GM23338 (cell line): ENCODE measurements at regions not wholly inside any gene's neighbourhood (a gene's known extent, or its start where the extent isn't known, plus 50 kb on each side); places are given as distances from the start of the nearest gene placed in this dataset.

Experiments
- ATAC-seq: fragments of 200-7000 bp; cut with Tn5 transposase; 3 replicates; pipeline ENCODE4 v1.9.1; 2020
- DNase-seq: peaks from one replicate; pipeline ENCODE4 v3.0.0-alpha.2; 2015; ENCODE audit warnings: low spot score
- H2AFZ ChIP-seq: fragments of 200-600 bp; sonication (generic); 2 replicates; pipeline ENCODE4 v1.8.0; 2016; ENCODE audit warnings: antibody characterized with exemption, mild to moderate bottlenecking, moderate library complexity
- H3F3A ChIP-seq: fragments of 200-600 bp; sonication (generic); replicated peaks from 2 replicates; pipeline ENCODE4 v1.8.0; 2017; ENCODE audit warnings: antibody characterized with exemption, mixed run types, low read depth
- H3K27ac ChIP-seq: fragments of 200-600 bp; sonication (generic); 2 replicates; pipeline ENCODE4 v1.6.1; 2016; ENCODE audit warnings: low read depth
- H3K27me3 ChIP-seq: fragments of 200-600 bp; sonication (generic); 2 replicates; pipeline ENCODE4 v1.8.0; 2016; ENCODE audit warnings: mild to moderate bottlenecking, mixed run types, moderate library complexity; ENCODE audit not compliant: insufficient read depth
- H3K36me3 ChIP-seq: fragments of 200-600 bp; sonication (generic); 2 replicates; pipeline ENCODE4 v1.8.0; 2016; ENCODE audit warnings: mild to moderate bottlenecking; ENCODE audit not compliant: insufficient read depth
- H3K4me1 ChIP-seq: fragments of 200-600 bp; sonication (generic); 2 replicates; pipeline ENCODE4 v1.8.0; 2016; ENCODE audit warnings: mild to moderate bottlenecking, moderate library complexity; ENCODE audit not compliant: insufficient read depth
- H3K4me2 ChIP-seq: fragments of 200-600 bp; sonication (generic); 2 replicates; pipeline ENCODE4 v1.7.1; 2017; ENCODE audit warnings: mixed run types
- H3K4me3 ChIP-seq: fragments of 200-600 bp; sonication (generic); 2 replicates; pipeline ENCODE4 v1.6.1; 2016; ENCODE audit warnings: mixed run types
- H3K79me2 ChIP-seq: fragments of 200-600 bp; sonication (generic); replicated peaks from 2 replicates; pipeline ENCODE4 v1.8.0; 2017; ENCODE audit warnings: mild to moderate bottlenecking; ENCODE audit not compliant: insufficient read depth
- H3K9me2 ChIP-seq: fragments of 200-600 bp; sonication (generic); 2 replicates; pipeline ENCODE4 v1.8.0; 2017; ENCODE audit not compliant: insufficient read depth
- H4K20me1 ChIP-seq: fragments of 200-600 bp; sonication (generic); replicated peaks from 2 replicates; pipeline ENCODE4 v1.8.0; 2017; ENCODE audit warnings: mild to moderate bottlenecking; ENCODE audit not compliant: insufficient read depth
- H3K27ac Mint-ChIP-seq: 2 replicates; pipeline ENCODE4 v1.8.0; 2020; ENCODE audit warnings: inconsistent platforms, mild to moderate bottlenecking, moderate library complexity, mixed read lengths
- H3K27me3 Mint-ChIP-seq: 3 replicates; pipeline ENCODE4 v1.8.0; 2022; ENCODE audit warnings: low read depth, mild to moderate bottlenecking, moderate library complexity, mixed read lengths, inconsistent platforms; ENCODE audit not compliant: insufficient read depth, poor library complexity
- H3K36me3 Mint-ChIP-seq: 3 replicates; pipeline ENCODE4 v1.8.0; 2021; ENCODE audit warnings: low read depth, mild to moderate bottlenecking, inconsistent platforms, moderate library complexity, mixed read lengths
- H3K4me1 Mint-ChIP-seq: 3 replicates; pipeline ENCODE4 v1.8.0; 2020; ENCODE audit warnings: mild to moderate bottlenecking, inconsistent platforms, mixed read lengths
- H3K4me3 Mint-ChIP-seq: 3 replicates; pipeline ENCODE4 v1.8.0; 2021; ENCODE audit warnings: moderate library complexity, mild to moderate bottlenecking, inconsistent platforms, mixed read lengths
- H3K9me3 Mint-ChIP-seq: 3 replicates; pipeline ENCODE4 v1.8.0; 2020; ENCODE audit warnings: moderate library complexity, mild to moderate bottlenecking, inconsistent platforms, mixed read lengths
- CREB1 ChIP-seq: fragments of 250-450 bp; sonication (Bioruptor Pico); IDR thresholded peaks from 2 replicates; pipeline ENCODE4 v1.5.0; 2020; ENCODE audit warnings: low read depth, mild to moderate bottlenecking, moderate library complexity
- CTCF ChIP-seq, 2 experiments: fragments of 200-600 bp in 1 of 2; sonication (generic) in 1 of 2; conservative IDR thresholded peaks; 2 replicates each; pipeline versions ENCODE4 v1.5.1 to v1.6.1; 2016 to 2017; ENCODE audit warnings: antibody characterized with exemption in 2 of 2, low read depth in 2 of 2, mild to moderate bottlenecking in 2 of 2, moderate library complexity in 1 of 2
- ETS1 ChIP-seq: IDR thresholded peaks from 2 replicates; pipeline ENCODE4 v1.6.1; 2016; ENCODE audit warnings: antibody characterized with exemption
- EZH2 ChIP-seq: fragments of 200-600 bp; sonication (generic); IDR thresholded peaks from one replicate; pipeline ENCODE4 v1.8.0; 2017; ENCODE audit warnings: antibody characterized with exemption, mild to moderate bottlenecking, low read depth; ENCODE audit not compliant: unreplicated experiment
- EZH2phosphoT487 ChIP-seq: fragments of 200-600 bp; sonication (generic); IDR thresholded peaks from one replicate; pipeline ENCODE4 v1.8.1; 2018; ENCODE audit warnings: antibody characterized with exemption; ENCODE audit not compliant: unreplicated experiment
- JUNB ChIP-seq: IDR thresholded peaks from one replicate; pipeline ENCODE4 v1.6.1; 2016; ENCODE audit warnings: antibody characterized with exemption; ENCODE audit not compliant: unreplicated experiment
- NANOG ChIP-seq: IDR thresholded peaks from 2 replicates; pipeline ENCODE4 v1.6.1; 2016; ENCODE audit warnings: antibody characterized with exemption, borderline replicate concordance
- POLR2AphosphoS5 ChIP-seq: IDR thresholded peaks from 2 replicates; pipeline ENCODE4 v1.6.1; 2016; ENCODE audit warnings: antibody characterized with exemption, low read depth
- STAT1 ChIP-seq: IDR thresholded peaks from one replicate; pipeline ENCODE4 v1.6.1; 2016; ENCODE audit warnings: antibody characterized with exemption; ENCODE audit not compliant: unreplicated experiment
- ZNF114 ChIP-seq: fragments of 250-450 bp; sonication (Bioruptor Pico); IDR thresholded peaks from 2 replicates; pipeline ENCODE4 v1.5.0; 2020; ENCODE audit warnings: mild to moderate bottlenecking, moderate library complexity
- ZNF331 ChIP-seq: fragments of 250-450 bp; sonication (Bioruptor Pico); IDR thresholded peaks from 2 replicates; pipeline ENCODE4 v1.5.0; 2020; ENCODE audit warnings: low read depth, mild to moderate bottlenecking, moderate library complexity
- ZNF462 ChIP-seq: fragments of 250-450 bp; sonication (Bioruptor Pico); IDR thresholded peaks from 2 replicates; pipeline ENCODE4 v1.5.0; 2020; ENCODE audit warnings: mild to moderate bottlenecking, moderate library complexity

- no peak overlapping the region for H3K27ac ChIP-seq
- no peak overlapping the region for H3K4me3 ChIP-seq
- no peak for DNase-seq
- no peak overlapping the region for H3K4me3 Mint-ChIP-seq
- no peaks in the 10 kb centered on the region for H3K4me1 ChIP-seq
- no peak overlapping the region for H3K4me2 ChIP-seq
- TF ChIP-seq ZNF114 (CRISPR knock-in tag) (no peak), ZNF462 (CRISPR knock-in tag) (no peak), STAT1 (no peak), EZH2phosphoT487 (no peak), ETS1 (no peak), CTCF (conservative IDR thresholded peaks at IDR 0.05; ENCODE audit: low read depth in 2 of 2) (no peak), CREB1 (CRISPR knock-in tag) (no peak), EZH2 (no peak), POLR2AphosphoS5 (no peak), ZNF331 (CRISPR knock-in tag) (no peak), NANOG (no peak), JUNB (no peak)
- H3K27me3 ChIP-seq: no peaks in the 10 kb centered on the region
- no peak overlapping the region for H2AFZ ChIP-seq
- H3K27me3 Mint-ChIP-seq: no peaks in the 10 kb centered on the region
- H3K36me3 Mint-ChIP-seq: peaks cover 29% of the 10 kb centered on the region
- H3K9me2 ChIP-seq: peaks cover 4% of the 10 kb centered on the region; the same call in 1 of the 2 replicates
- H3K79me2 ChIP-seq: no peaks in the 10 kb centered on the region
- no peaks in the 10 kb centered on the region for H3F3A ChIP-seq
- H3K36me3 ChIP-seq: no peaks in the 10 kb centered on the region
- ATAC-seq: no peak
- H3K27ac Mint-ChIP-seq: no peak overlapping the region
- no peaks in the 10 kb centered on the region for H4K20me1 ChIP-seq
- H3K9me3 Mint-ChIP-seq: peaks cover 27% of the 10 kb centered on the region
- peaks cover 3% of the 10 kb centered on the region; the same call in 2 of the 3 replicates for H3K4me1 Mint-ChIP-seq
Measured at GRCh38 chr4:166518315-166518714, 645.3 kb downstream of the TLL1 start.
